ENCODE measurements at regions not wholly inside any gene's neighbourhood (a gene's known extent, or its start where the extent isn't known, plus 50 kb on each side); places are given as distances from the start of the nearest gene placed in this dataset.

DNA sequence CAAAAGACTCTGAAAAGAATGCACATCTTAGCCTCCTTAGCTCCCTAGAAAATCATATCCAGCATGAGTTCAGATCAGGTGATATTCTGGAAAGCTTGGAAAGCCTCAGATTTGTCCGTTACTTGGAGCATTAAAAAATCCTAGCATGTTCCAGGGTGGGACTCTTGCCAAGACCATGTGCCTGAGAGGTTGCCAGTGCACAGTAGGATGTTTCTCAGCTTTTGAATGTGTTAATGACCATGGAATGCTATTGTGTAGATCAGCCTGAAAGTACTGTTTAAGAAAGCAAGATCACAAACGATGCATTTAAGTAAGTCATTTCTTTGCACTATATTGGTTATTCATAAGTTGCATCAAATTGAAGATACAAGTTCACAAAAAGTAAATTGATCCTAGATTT, 230.5 kb downstream of the ETNK1 start:
- no peak overlapping the region for H3K27ac ChIP-seq (ENCODE audit: insufficient read depth, low read length)
- H3K27me3 ChIP-seq (ENCODE audit: control insufficient read depth, insufficient read depth, low read length), result no peaks in the 10 kb centered on the region
- H3K9ac ChIP-seq (ENCODE audit: insufficient read depth, low read length), result no peak overlapping the region
- H3K79me2 ChIP-seq (ENCODE audit: control insufficient read depth, insufficient read depth, low read length), result no peaks in the 10 kb centered on the region
- TF ChIP-seq EZH2 (IDR thresholded peaks at IDR 0.05; ENCODE audit: low read length, missing control alignments), result no peak
- TF ChIP-seq, protein P1, sequence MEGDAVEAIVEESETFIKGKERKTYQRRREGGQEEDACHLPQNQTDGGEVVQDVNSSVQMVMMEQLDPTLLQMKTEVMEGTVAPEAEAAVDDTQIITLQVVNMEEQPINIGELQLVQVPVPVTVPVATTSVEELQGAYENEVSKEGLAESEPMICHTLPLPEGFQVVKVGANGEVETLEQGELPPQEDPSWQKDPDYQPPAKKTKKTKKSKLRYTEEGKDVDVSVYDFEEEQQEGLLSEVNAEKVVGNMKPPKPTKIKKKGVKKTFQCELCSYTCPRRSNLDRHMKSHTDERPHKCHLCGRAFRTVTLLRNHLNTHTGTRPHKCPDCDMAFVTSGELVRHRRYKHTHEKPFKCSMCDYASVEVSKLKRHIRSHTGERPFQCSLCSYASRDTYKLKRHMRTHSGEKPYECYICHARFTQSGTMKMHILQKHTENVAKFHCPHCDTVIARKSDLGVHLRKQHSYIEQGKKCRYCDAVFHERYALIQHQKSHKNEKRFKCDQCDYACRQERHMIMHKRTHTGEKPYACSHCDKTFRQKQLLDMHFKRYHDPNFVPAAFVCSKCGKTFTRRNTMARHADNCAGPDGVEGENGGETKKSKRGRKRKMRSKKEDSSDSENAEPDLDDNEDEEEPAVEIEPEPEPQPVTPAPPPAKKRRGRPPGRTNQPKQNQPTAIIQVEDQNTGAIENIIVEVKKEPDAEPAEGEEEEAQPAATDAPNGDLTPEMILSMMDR (conservative IDR thresholded peaks at IDR 0.05 in 1 of 2, IDR thresholded peaks at IDR 0.05 in 1 of 2; ENCODE audit: low read depth in 1 of 2, low read length in 2 of 2), result no peak
- H4K20me1 ChIP-seq (ENCODE audit: control insufficient read depth, extremely low read depth, insufficient read depth, low read length), result no peaks in the 10 kb centered on the region
- H3K4me1 ChIP-seq (ENCODE audit: control insufficient read depth, extremely low read depth, insufficient read depth, low read length), result no peaks in the 10 kb centered on the region
- no peaks in the 10 kb centered on the region for H3K9me3 ChIP-seq (ENCODE audit: control insufficient read depth, insufficient read depth, low read depth, low read length)
- H3K4me2 ChIP-seq (ENCODE audit: extremely low read depth, insufficient read depth, low read length), result no peak overlapping the region
- no peak overlapping the region for H3K4me3 ChIP-seq (replicated peaks in 1 of 4; ENCODE audit: control extremely low read depth in 1 of 4, insufficient read depth in 1 of 4, low read depth in 3 of 4, low read length in 4 of 4)
- no peak overlapping the region for H2AFZ ChIP-seq (ENCODE audit: low read length)
- DNase-seq (ENCODE audit: low read depth in 2 of 2), result no peak
- no peaks in the 10 kb centered on the region for H3K36me3 ChIP-seq (ENCODE audit: control insufficient read depth, insufficient read depth, low read length)

DNA sequence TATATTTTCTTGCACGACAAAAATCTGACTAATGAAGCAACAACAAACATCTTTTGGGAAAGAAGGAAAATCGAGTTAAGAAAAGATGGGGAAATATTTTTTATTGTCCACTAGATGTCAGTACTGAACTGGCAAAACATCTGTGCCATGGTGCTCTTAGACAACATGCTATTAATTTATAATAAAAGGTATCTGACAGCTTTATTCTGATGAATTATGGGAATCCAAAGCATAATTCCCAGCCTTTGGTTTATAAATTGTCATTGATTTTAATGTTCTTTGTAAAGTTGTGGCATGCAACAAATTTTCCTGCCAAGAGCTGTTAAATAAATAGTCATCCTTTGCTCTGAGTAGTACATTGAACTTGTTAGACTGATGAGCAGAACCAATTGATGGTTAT, 231.2 kb downstream of the ETNK1 start:
- no peak overlapping the region for H2AFZ ChIP-seq (ENCODE audit: low read length)
- no peak overlapping the region for H3K4me3 ChIP-seq (replicated peaks in 1 of 4; ENCODE audit: control extremely low read depth in 1 of 4, insufficient read depth in 1 of 4, low read depth in 3 of 4, low read length in 4 of 4)
- H3K9ac ChIP-seq (ENCODE audit: insufficient read depth, low read length), result no peak overlapping the region
- H3K36me3 ChIP-seq (ENCODE audit: control insufficient read depth, insufficient read depth, low read length), result no peaks in the 10 kb centered on the region
- no peaks in the 10 kb centered on the region for H3K79me2 ChIP-seq (ENCODE audit: control insufficient read depth, insufficient read depth, low read length)
- H3K9me3 ChIP-seq (ENCODE audit: control insufficient read depth, insufficient read depth, low read depth, low read length), result no peaks in the 10 kb centered on the region
- no peak overlapping the region for H3K27ac ChIP-seq (ENCODE audit: insufficient read depth, low read length)
- no peaks in the 10 kb centered on the region for H4K20me1 ChIP-seq (ENCODE audit: control insufficient read depth, extremely low read depth, insufficient read depth, low read length)
- DNase-seq (ENCODE audit: low read depth in 2 of 2), result peak; percentile 39 to 67
- H3K4me2 ChIP-seq (ENCODE audit: extremely low read depth, insufficient read depth, low read length), result no peak overlapping the region
- H3K4me1 ChIP-seq (ENCODE audit: control insufficient read depth, extremely low read depth, insufficient read depth, low read length), result no peaks in the 10 kb centered on the region
- no peaks in the 10 kb centered on the region for H3K27me3 ChIP-seq (ENCODE audit: control insufficient read depth, insufficient read depth, low read length)
- TF ChIP-seq, protein P1 (conservative IDR thresholded peaks at IDR 0.05 in 1 of 2, IDR thresholded peaks at IDR 0.05 in 1 of 2; ENCODE audit: low read depth in 1 of 2, low read length in 2 of 2), result peak; percentile 55 to 56
- TF ChIP-seq EZH2 (IDR thresholded peaks at IDR 0.05; ENCODE audit: low read length, missing control alignments), result no peak

DNA sequence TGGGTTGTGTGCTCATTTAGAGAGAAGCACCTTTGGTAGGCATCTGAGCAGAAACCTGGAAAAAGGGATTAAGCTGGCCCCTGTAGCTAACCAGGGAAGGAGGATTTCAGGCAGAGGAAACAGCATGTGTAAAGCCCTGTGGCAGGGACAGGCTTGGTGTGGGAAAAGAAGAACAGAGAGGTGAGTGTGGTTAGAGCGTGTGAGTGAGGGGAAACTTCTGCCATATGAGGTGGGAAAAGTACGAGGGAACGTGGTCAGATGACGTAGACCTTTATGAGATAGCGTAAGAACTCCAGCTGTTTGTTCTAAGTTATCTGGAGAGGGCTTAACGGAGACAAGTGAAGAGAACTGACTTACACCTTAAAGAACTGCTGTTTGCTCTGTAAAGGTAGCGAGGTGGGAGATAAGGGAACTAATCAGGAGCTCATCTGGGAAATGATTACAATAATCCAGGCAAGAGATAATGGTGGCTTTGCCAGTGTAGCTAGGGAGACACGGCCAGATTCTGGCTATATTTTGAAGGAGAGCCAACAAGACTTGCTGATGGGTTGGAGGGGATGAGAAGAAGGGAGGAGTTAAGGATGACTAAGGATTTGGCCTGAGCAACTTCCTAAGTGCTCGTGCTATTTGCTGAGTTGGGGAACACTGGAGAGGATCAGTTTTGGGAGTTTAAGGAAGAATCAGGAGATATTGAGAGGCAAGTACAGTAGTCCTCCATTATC, 234.0 kb downstream of the ETNK1 start:
- TF ChIP-seq, protein P1 (conservative IDR thresholded peaks at IDR 0.05 in 1 of 2, IDR thresholded peaks at IDR 0.05 in 1 of 2; ENCODE audit: low read depth in 1 of 2, low read length in 2 of 2), result no peak
- TF ChIP-seq EZH2 (IDR thresholded peaks at IDR 0.05; ENCODE audit: low read length, missing control alignments), result no peak
- H3K9me3 ChIP-seq (ENCODE audit: control insufficient read depth, insufficient read depth, low read depth, low read length), result no peaks in the 10 kb centered on the region
- H3K4me3 ChIP-seq (replicated peaks in 1 of 4; ENCODE audit: control extremely low read depth in 1 of 4, insufficient read depth in 1 of 4, low read depth in 3 of 4, low read length in 4 of 4), result no peak overlapping the region
- H3K27me3 ChIP-seq (ENCODE audit: control insufficient read depth, insufficient read depth, low read length), result no peaks in the 10 kb centered on the region
- no peaks in the 10 kb centered on the region for H3K36me3 ChIP-seq (ENCODE audit: control insufficient read depth, insufficient read depth, low read length)
- H3K9ac ChIP-seq (ENCODE audit: insufficient read depth, low read length), result no peak overlapping the region
- no peak overlapping the region for H2AFZ ChIP-seq (ENCODE audit: low read length)
- no peak overlapping the region for H3K27ac ChIP-seq (ENCODE audit: insufficient read depth, low read length)
- H3K4me2 ChIP-seq (ENCODE audit: extremely low read depth, insufficient read depth, low read length), result no peak overlapping the region
- no peaks in the 10 kb centered on the region for H3K4me1 ChIP-seq (ENCODE audit: control insufficient read depth, extremely low read depth, insufficient read depth, low read length)
- no peaks in the 10 kb centered on the region for H3K79me2 ChIP-seq (ENCODE audit: control insufficient read depth, insufficient read depth, low read length)
- H4K20me1 ChIP-seq (ENCODE audit: control insufficient read depth, extremely low read depth, insufficient read depth, low read length), result no peaks in the 10 kb centered on the region
- peak; percentile 67 to 76 for DNase-seq (ENCODE audit: low read depth in 2 of 2)
